GM12891 (cell line): ENCODE measurements at regions not wholly inside any gene's neighbourhood (a gene's known extent, or its start where the extent isn't known, plus 50 kb on each side); places are given as distances from the start of the nearest gene placed in this dataset.

Experiments
- POLR2A ChIP-seq: IDR thresholded peaks from 2 replicates; pipeline ENCODE4 v1.6.1; 2011; ENCODE audit warnings: low read depth, low read length, control low read depth
- POLR2AphosphoS5 ChIP-seq: IDR thresholded peaks from 2 replicates; pipeline ENCODE4 v1.6.1; 2011; ENCODE audit warnings: low read depth, low read length, control low read depth

DNA sequence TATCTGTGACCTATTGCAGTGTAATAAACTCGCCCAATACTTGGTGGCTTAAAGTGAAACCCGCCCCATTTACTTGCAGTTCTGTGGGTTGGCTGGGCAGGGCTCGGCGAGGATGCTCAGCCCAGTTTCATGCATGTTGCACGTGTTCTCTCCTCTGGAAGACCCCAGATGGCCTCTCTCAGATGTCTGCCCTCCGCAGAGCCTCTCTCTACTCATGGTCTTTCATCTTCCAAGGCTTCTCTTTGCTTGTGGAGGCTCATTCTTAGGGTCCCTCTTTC is 251.4 kb downstream of the SOD2 start:
- TF ChIP-seq POLR2A = no peak
- TF ChIP-seq POLR2AphosphoS5 = no peak
